IMR-90 (cell line): ENCODE measurements at regions not wholly inside any gene's neighbourhood (a gene's known extent, or its start where the extent isn't known, plus 50 kb on each side); places are given as distances from the start of the nearest gene placed in this dataset.
"Not testable (repeated sequence)": the region's sequence is repeated elsewhere in the genome, so short reads cannot be mapped to it uniquely, and the experiment has no call there.

ENCODE experiments used
- ATAC-seq: fragments of 200-7000 bp; cut with Tn5 transposase; 2 replicates; pipeline ENCODE4 v1.9.1; 2020; ENCODE audit warnings: low read depth, mild to moderate bottlenecking, moderate library complexity
- BruUV-seq: library from RNA; stranded (reverse); fragments of 400-500 nt; replicated peaks from 2 replicates; lab custom pipeline; 2021; lab: Mats Ljungman, UMichigan
- CTCF ChIA-PET: fragments of 300-600 bp; formaldehyde crosslinking; extraction: SDS; loops from one replicate; lab custom pipeline; 2021; ENCODE audit warnings: antibody characterized with exemption; lab: Yijun Ruan, JAX
- POLR2A ChIA-PET: fragments of 300-600 bp; sonication (Branson Sonifier 250); formaldehyde crosslinking; loops from one replicate; lab custom pipeline; 2022; ENCODE audit warnings: antibody characterized with exemption; ENCODE audit not compliant: unreplicated experiment; lab: Charles Lee
- DNase-seq: peaks from one replicate; pipeline ENCODE4 v3.0.0; 2013
- H2AFZ ChIP-seq: replicated peaks from 2 replicates; pipeline ENCODE3; 2013; ENCODE audit warnings: low read length, mild to moderate bottlenecking; ENCODE audit not compliant: poor library complexity
- H2AK5ac ChIP-seq: 2 replicates; pipeline ENCODE4 v1.6.1; 2013; ENCODE audit warnings: low read depth, low read length, inconsistent platforms
- H2AK9ac ChIP-seq: replicated peaks from 2 replicates; pipeline ENCODE3; 2013; ENCODE audit warnings: mild to moderate bottlenecking, low read depth, low read length, moderate library complexity; ENCODE audit not compliant: poor library complexity
- H2BK120ac ChIP-seq: 2 replicates; pipeline ENCODE4 v1.6.1; 2013; ENCODE audit warnings: low read depth, low read length, inconsistent platforms
- H2BK15ac ChIP-seq: 3 replicates; pipeline ENCODE4 v1.6.1; 2013; ENCODE audit warnings: low read depth, low read length, inconsistent platforms
- H2BK20ac ChIP-seq: 2 replicates; pipeline ENCODE4 v1.6.1; 2013; ENCODE audit warnings: low read depth, mild to moderate bottlenecking, inconsistent platforms, low read length, moderate library complexity
- H2BK5ac ChIP-seq: 2 replicates; pipeline ENCODE4 v1.6.1; 2013; ENCODE audit warnings: mild to moderate bottlenecking, low read depth, low read length, inconsistent platforms; ENCODE audit not compliant: poor library complexity, severe bottlenecking
- H3K14ac ChIP-seq: replicated peaks from 2 replicates; pipeline ENCODE4 v1.6.1; 2013; ENCODE audit warnings: low read depth, low read length, inconsistent platforms
- H3K18ac ChIP-seq: 2 replicates; pipeline ENCODE4 v1.6.1; 2013; ENCODE audit warnings: low read depth, low read length, control low read depth
- H3K23ac ChIP-seq: 2 replicates; pipeline ENCODE4 v1.6.1; 2013; ENCODE audit warnings: low read depth, low read length, inconsistent platforms
- H3K27ac ChIP-seq: 2 replicates; pipeline ENCODE4 v1.5.1; 2013; ENCODE audit warnings: mild to moderate bottlenecking, control low read depth, low read length; ENCODE audit not compliant: insufficient read depth
- H3K27me3 ChIP-seq: 2 replicates; pipeline ENCODE4 v1.6.1; 2013; ENCODE audit warnings: low read length; ENCODE audit not compliant: control insufficient read depth, insufficient read depth
- H3K36me3 ChIP-seq: 2 replicates; pipeline ENCODE4 v1.6.1; 2013; ENCODE audit warnings: low read length, mixed read lengths; ENCODE audit not compliant: control insufficient read depth, insufficient read depth
- H3K4ac ChIP-seq: 2 replicates; pipeline ENCODE4 v1.6.1; 2013; ENCODE audit warnings: low read depth, low read length, inconsistent platforms
- H3K4me1 ChIP-seq: 2 replicates; pipeline ENCODE4 v1.6.1; 2013; ENCODE audit warnings: low read length, mixed read lengths; ENCODE audit not compliant: control insufficient read depth, insufficient read depth
- H3K4me2 ChIP-seq: 2 replicates; pipeline ENCODE4 v1.6.1; 2013; ENCODE audit warnings: low read depth, mild to moderate bottlenecking, control low read depth, low read length, moderate library complexity
- H3K4me3 ChIP-seq: 2 replicates; pipeline ENCODE4 v1.5.1; 2013; ENCODE audit warnings: low read depth, mild to moderate bottlenecking, control low read depth, low read length, moderate library complexity; ENCODE audit not compliant: insufficient read depth
- H3K56ac ChIP-seq: 2 replicates; pipeline ENCODE4 v1.6.1; 2013; ENCODE audit warnings: low read length, inconsistent platforms; ENCODE audit not compliant: insufficient read depth; ENCODE audit errors: extremely low read depth
- H3K79me1 ChIP-seq, 2 experiments: 2 replicates each; pipeline ENCODE4 v1.6.1; 2013; ENCODE audit warnings: low read length in 2 of 2, inconsistent platforms in 1 of 2, low read depth in 1 of 2
- H3K9ac ChIP-seq: 2 replicates; pipeline ENCODE4 v1.6.1; 2013; ENCODE audit warnings: low read depth, low read length, control low read depth
- H3K9me1 ChIP-seq: 2 replicates; pipeline ENCODE4 v1.6.1; 2013; ENCODE audit warnings: low read length, inconsistent platforms; ENCODE audit not compliant: insufficient read depth
- H3K9me3 ChIP-seq: 2 replicates; pipeline ENCODE4 v1.6.1; 2013; ENCODE audit warnings: low read length; ENCODE audit not compliant: control insufficient read depth, insufficient read depth
- H4K20me1 ChIP-seq: 2 replicates; pipeline ENCODE4 v1.6.1; 2013; ENCODE audit warnings: low read length, inconsistent platforms; ENCODE audit not compliant: insufficient read depth
- H4K5ac ChIP-seq: 2 replicates; pipeline ENCODE4 v1.6.1; 2013; ENCODE audit warnings: mild to moderate bottlenecking, low read depth, low read length, control low read depth
- H4K8ac ChIP-seq, 2 experiments: 2 replicates each; pipeline ENCODE4 v1.6.1; 2013; ENCODE audit warnings: low read depth in 2 of 2, low read length in 2 of 2, control low read depth in 1 of 2, inconsistent platforms in 1 of 2
- H4K91ac ChIP-seq: 2 replicates; pipeline ENCODE4 v1.6.1; 2013; ENCODE audit warnings: low read depth, low read length, inconsistent platforms; ENCODE audit not compliant: insufficient read depth
- WGBS, 2 experiments: methylation state at CpG; one replicate each; pipeline versions ENCODE4 v1.1.5 to v1.1.7; 2013; ENCODE audit warnings: missing lambda C conversion rate in 2 of 2; ENCODE audit not compliant: insufficient read length in 1 of 2; ENCODE audit errors: extremely low coverage in 2 of 2; 5-methylcytosine and 5-hydroxymethylcytosine counted together
- dilution Hi-C: fragments of 300-500 bp; cut with HindIII; formaldehyde crosslinking; loops from one replicate; pipeline ENCODE4 v1.14.3; 2018; ENCODE audit warnings: low sequenced_read_pairs; ENCODE audit not compliant: unreplicated experiment
- in situ Hi-C: fragments of 300-500 bp; cut with MboI; formaldehyde crosslinking; loops from 3 replicates; pipeline ENCODE4 v1.14.3; 2019; ENCODE audit warnings: low sequenced_read_pairs, inconsistent platforms, mixed read lengths
- intact Hi-C: fragments of 100-400 bp; cut with micrococcal nuclease; formaldehyde crosslinking; loops from 2 replicates; pipeline ENCODE4 v1.10.0; 2022

DNA sequence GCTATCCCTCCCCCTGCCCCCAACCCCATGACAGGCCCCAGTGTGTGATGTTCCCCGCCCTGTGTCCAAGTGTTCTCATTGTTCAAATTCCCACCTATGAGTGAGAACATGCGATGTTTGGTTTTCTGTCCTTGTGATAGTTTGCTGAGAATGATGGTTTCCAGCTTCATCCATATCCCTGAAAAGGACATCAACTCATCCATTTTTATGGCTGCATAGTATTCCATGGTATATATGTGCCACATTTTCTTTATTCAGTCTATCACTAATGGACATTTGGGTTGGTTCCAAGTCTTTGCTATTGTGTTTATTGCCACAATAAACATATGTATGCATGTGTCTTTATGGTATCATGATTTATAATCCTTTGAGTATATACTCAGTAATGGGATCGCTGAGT is 140.2 kb upstream of the SLC35F3 start:
- H2BK20ac ChIP-seq, H3K14ac ChIP-seq, H2BK15ac ChIP-seq, H2BK5ac ChIP-seq, H2AFZ ChIP-seq, H4K8ac ChIP-seq, BruUV-seq, intact Hi-C loops, dilution Hi-C loops, in situ Hi-C loops, H3K9ac ChIP-seq, H2AK5ac ChIP-seq, H3K4ac ChIP-seq, H3K9me1 ChIP-seq, H3K79me1 ChIP-seq, H3K27me3 ChIP-seq, H4K5ac ChIP-seq, H3K23ac ChIP-seq, H2BK120ac ChIP-seq, H3K4me1 ChIP-seq, H2AK9ac ChIP-seq, H3K56ac ChIP-seq, DNase-seq, H3K36me3 ChIP-seq, H3K4me2 ChIP-seq, POLR2A ChIA-PET, H3K9me3 ChIP-seq, ATAC-seq, H3K18ac ChIP-seq, H3K27ac ChIP-seq, H3K4me3 ChIP-seq, CTCF ChIA-PET, H4K91ac ChIP-seq, H4K20me1 ChIP-seq: not testable (repeated sequence)
- WGBS, 2 experiments: no CpG with 5 or more reads among the region's 3 CpGs
